ENCODE measurements at regions not wholly inside any gene's neighbourhood (a gene's known extent, or its start where the extent isn't known, plus 50 kb on each side); places are given as distances from the start of the nearest gene placed in this dataset.

DNA sequence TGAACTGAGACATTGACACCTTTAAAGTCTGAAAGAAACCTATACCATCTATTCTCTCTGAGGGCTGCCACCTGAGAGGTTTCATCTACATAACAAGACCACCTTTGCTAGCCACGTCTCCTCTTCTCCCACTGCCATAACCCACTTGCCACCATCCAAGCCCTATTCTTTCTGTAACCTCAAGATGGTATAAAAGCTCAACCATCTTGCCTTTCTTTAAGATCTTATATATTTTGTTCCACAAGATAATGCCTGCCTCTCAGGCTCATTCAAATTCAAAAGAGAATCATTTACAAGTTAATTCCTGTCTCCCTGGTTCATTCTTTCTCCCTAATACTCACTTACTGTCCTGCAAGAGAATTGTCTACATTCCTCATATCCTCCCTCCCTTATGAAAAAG, 192.5 kb downstream of the OTOR start:
- no peaks in the 10 kb centered on the region for H3K9me3 Mint-ChIP-seq

GRCh38 chr20:16942051-16942450, 193.9 kb downstream of the OTOR start:
- no peak for DNase-seq
- H3K4me1 Mint-ChIP-seq = no peaks in the 10 kb centered on the region
- no peaks in the 10 kb centered on the region for H3K27me3 Mint-ChIP-seq
- no peaks in the 10 kb centered on the region for H3K36me3 Mint-ChIP-seq (ENCODE audit: low read depth)
- H3K27ac Mint-ChIP-seq = no peak overlapping the region
- ATAC-seq (ENCODE audit: low read depth) = no peak
- H3K4me3 Mint-ChIP-seq = no peak overlapping the region
- TF ChIP-seq CTCF (IDR thresholded peaks at IDR 0.05) = no peak
- POLR2A ChIA-PET = no interaction called here
- no peaks in the 10 kb centered on the region for H3K9me3 Mint-ChIP-seq
- intact Hi-C loops (cut with micrococcal nuclease) = no loop called here
- CTCF ChIA-PET = no interaction called here

More for the DNA sequence above, 192.5 kb downstream of the OTOR start:
- Mint-ChIP-seq H3K27me3 (no peaks in the 10 kb centered on the region), H3K4me1 (no peaks in the 10 kb centered on the region), H3K27ac (no peak overlapping the region), H3K4me3 (no peak overlapping the region), H3K36me3 (ENCODE audit: low read depth) (no peaks in the 10 kb centered on the region)
- intact Hi-C loops (cut with micrococcal nuclease) = no loop called here
- ATAC-seq (ENCODE audit: low read depth) = no peak
- no peak for DNase-seq
- TF ChIP-seq CTCF (IDR thresholded peaks at IDR 0.05) = no peak
- CTCF ChIA-PET = no interaction called here
- POLR2A ChIA-PET = no interaction called here

DNA sequence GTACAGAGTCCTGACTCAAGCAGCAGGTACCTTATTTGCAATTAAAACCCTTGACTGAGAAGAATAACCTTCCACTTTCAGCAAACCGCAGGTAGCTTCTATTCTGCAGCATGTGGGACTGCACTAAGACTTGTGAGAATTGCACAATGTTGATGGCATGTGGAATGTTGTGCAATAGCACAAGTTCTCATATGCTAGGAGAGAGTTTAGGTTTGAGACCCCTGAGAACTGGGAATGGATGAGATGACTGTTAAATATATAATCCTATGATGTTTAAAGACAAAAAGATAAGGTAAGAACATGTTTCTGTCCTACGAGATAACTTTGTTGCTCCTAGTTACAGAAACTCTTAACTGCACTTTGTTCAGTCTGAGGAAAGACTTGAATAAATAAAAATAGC, 194.6 kb downstream of the OTOR start:
- H3K27ac Mint-ChIP-seq = no peak overlapping the region
- ChIA-PET POLR2A (no interaction called here), CTCF (no interaction called here)

DNA sequence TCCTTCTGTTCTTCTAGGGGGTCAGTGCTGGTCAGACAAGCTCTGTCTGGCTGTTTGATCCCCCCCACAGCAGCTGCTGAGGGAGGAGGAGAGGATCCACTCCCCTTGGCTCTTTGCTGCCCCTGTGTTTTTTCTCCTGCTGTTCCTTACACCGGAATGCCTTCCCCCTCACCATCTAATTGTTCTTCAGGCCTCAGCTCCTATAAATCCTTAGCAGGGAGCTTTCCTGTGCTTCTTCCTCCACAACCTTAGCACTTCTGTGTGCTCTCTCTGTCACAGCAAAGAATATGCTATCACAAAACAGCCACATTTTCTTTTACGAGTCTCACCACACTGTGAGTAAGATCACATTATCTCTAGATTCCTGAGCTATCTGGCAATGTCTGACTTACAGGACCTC, 196.6 kb downstream of the OTOR start:
- intact Hi-C loops (cut with micrococcal nuclease) = no loop called here
- ChIA-PET POLR2A (no interaction called here), CTCF (no interaction called here)
- no peak overlapping the region for H3K4me3 Mint-ChIP-seq
- no peaks in the 10 kb centered on the region for H3K36me3 Mint-ChIP-seq (ENCODE audit: low read depth)
- ATAC-seq (ENCODE audit: low read depth) (no peak), DNase-seq (no peak)
- no peaks in the 10 kb centered on the region for H3K4me1 Mint-ChIP-seq
- H3K27me3 Mint-ChIP-seq = no peaks in the 10 kb centered on the region
- H3K27ac Mint-ChIP-seq = no peak overlapping the region
- H3K9me3 Mint-ChIP-seq = peaks cover 5% of the 10 kb centered on the region
- TF ChIP-seq CTCF (IDR thresholded peaks at IDR 0.05) = no peak

More for the DNA sequence above, 194.6 kb downstream of the OTOR start:
- ATAC-seq (ENCODE audit: low read depth) = no peak
- TF ChIP-seq CTCF (IDR thresholded peaks at IDR 0.05) = no peak
- DNase-seq = no peak
- Mint-ChIP-seq H3K27me3 (no peaks in the 10 kb centered on the region), H3K9me3 (no peaks in the 10 kb centered on the region), H3K36me3 (ENCODE audit: low read depth) (no peaks in the 10 kb centered on the region), H3K4me3 (no peak overlapping the region), H3K4me1 (no peaks in the 10 kb centered on the region)
- intact Hi-C loops (cut with micrococcal nuclease) = no loop called here

GRCh38 chr20:16945619-16946018, 197.5 kb downstream of the OTOR start:
- H3K4me1 Mint-ChIP-seq = no peaks in the 10 kb centered on the region
- ChIA-PET POLR2A (no interaction called here), CTCF (no interaction called here)
- TF ChIP-seq CTCF (IDR thresholded peaks at IDR 0.05) = no peak
- no peak overlapping the region for H3K27ac Mint-ChIP-seq
- peaks cover 7% of the 10 kb centered on the region for H3K9me3 Mint-ChIP-seq
- no peak for ATAC-seq (ENCODE audit: low read depth)
- intact Hi-C loops (cut with micrococcal nuclease) = no loop called here
- H3K36me3 Mint-ChIP-seq (ENCODE audit: low read depth) = no peaks in the 10 kb centered on the region
- no peak overlapping the region for H3K4me3 Mint-ChIP-seq
- H3K27me3 Mint-ChIP-seq = no peaks in the 10 kb centered on the region
- no peak for DNase-seq

Measured in activated B cell treated with CpG ODN at 0.5 μM for 24 hours (primary cell).